Raji (cell line): ENCODE measurements at regions not wholly inside any gene's neighbourhood (a gene's known extent, or its start where the extent isn't known, plus 50 kb on each side); places are given as distances from the start of the nearest gene placed in this dataset.

Source experiments
- POLR2A ChIP-seq: IDR thresholded peaks from 2 replicates; pipeline ENCODE4 v1.6.1; 2011; ENCODE audit warnings: low read depth, low read length, control low read depth; ENCODE audit not compliant: insufficient read depth

- TF ChIP-seq POLR2A = no peak
Measured at GRCh38 chr15:39454189-39454986, 126.5 kb upstream of the THBS1 start.

GRCh38 chr15:39455471-39455991 lies 125.3 kb upstream of the THBS1 start:
- TF ChIP-seq POLR2A = no peak

- no peak for TF ChIP-seq POLR2A
Measured at GRCh38 chr15:39456159-39456558, 124.7 kb upstream of the THBS1 start.

GRCh38 chr15:39456582-39457330 lies 124.1 kb upstream of the THBS1 start:
- no peak for TF ChIP-seq POLR2A

GRCh38 chr15:39458131-39458530 lies 122.7 kb upstream of the THBS1 start:
- no peak for TF ChIP-seq POLR2A

- TF ChIP-seq POLR2A = no peak
Measured at GRCh38 chr15:39459548-39459947, 121.3 kb upstream of the THBS1 start.

GRCh38 chr15:39460748-39461147 lies 120.1 kb upstream of the THBS1 start:
- TF ChIP-seq POLR2A = no peak

GRCh38 chr15:39461536-39462130 lies 119.2 kb upstream of the THBS1 start:
- TF ChIP-seq POLR2A = no peak

GRCh38 chr15:39462691-39463090 lies 118.2 kb upstream of the THBS1 start:
- TF ChIP-seq POLR2A = no peak

GRCh38 chr15:39465843-39466749 lies 114.8 kb upstream of the THBS1 start:
- no peak for TF ChIP-seq POLR2A

- no peak for TF ChIP-seq POLR2A
Measured at GRCh38 chr15:39466750-39467105, 114.2 kb upstream of the THBS1 start.

GRCh38 chr15:39468331-39468730 lies 112.5 kb upstream of the THBS1 start:
- no peak for TF ChIP-seq POLR2A

GRCh38 chr15:39468828-39469227 lies 112.1 kb upstream of the THBS1 start:
- no peak for TF ChIP-seq POLR2A

- no peak for TF ChIP-seq POLR2A
Measured at GRCh38 chr15:39471785-39472574, 108.9 kb upstream of the THBS1 start.
